ENCODE measurements at regions not wholly inside any gene's neighbourhood (a gene's known extent, or its start where the extent isn't known, plus 50 kb on each side); places are given as distances from the start of the nearest gene placed in this dataset.

DNA sequence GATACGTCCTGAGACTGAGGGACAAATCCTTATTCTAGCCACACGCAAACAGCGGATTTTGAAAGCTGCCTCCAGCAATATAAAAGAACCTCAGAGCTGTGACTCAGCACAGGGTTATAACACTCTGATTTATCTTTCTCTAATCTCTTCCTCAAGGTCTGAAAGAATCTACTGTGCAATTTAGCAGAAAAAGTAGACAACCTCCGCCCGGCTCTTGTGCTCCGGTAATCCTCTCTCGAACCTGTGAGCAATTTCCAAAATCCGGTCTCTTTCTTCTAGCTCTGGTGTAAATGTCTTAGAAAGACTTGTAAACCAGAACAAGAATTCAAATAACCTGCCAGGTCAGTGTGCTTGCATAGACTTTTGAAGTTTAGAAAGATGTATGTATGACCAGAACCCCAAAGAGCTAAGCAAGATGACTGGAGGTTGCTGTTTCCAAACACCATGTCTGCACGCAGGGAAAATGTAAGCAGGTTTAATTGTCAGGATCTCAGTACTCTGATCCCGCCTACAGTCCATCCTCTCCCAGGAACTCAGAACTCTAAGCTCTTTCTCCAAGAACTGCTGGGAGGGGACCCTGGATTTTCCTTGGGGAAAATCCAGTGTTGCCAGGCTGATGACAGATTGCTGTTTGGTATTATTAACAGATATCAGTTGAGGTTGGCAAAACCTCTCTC lies 338.1 kb downstream of the RFC3 start:
- H2AFZ ChIP-seq (ENCODE audit: low read depth, low read length), result peak overlapping the region; percentile 6
- no peak for TF ChIP-seq MYC (IDR thresholded peaks at IDR 0.05; ENCODE audit: low read depth, low read length)
- no peak for TF ChIP-seq EZH2 (IDR thresholded peaks at IDR 0.05; ENCODE audit: borderline replicate concordance, low read depth, low read length, severe bottlenecking)
- TF ChIP-seq, protein P1, sequence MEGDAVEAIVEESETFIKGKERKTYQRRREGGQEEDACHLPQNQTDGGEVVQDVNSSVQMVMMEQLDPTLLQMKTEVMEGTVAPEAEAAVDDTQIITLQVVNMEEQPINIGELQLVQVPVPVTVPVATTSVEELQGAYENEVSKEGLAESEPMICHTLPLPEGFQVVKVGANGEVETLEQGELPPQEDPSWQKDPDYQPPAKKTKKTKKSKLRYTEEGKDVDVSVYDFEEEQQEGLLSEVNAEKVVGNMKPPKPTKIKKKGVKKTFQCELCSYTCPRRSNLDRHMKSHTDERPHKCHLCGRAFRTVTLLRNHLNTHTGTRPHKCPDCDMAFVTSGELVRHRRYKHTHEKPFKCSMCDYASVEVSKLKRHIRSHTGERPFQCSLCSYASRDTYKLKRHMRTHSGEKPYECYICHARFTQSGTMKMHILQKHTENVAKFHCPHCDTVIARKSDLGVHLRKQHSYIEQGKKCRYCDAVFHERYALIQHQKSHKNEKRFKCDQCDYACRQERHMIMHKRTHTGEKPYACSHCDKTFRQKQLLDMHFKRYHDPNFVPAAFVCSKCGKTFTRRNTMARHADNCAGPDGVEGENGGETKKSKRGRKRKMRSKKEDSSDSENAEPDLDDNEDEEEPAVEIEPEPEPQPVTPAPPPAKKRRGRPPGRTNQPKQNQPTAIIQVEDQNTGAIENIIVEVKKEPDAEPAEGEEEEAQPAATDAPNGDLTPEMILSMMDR (IDR thresholded peaks at IDR 0.05; ENCODE audit: extremely low read depth in 1 of 2, insufficient read depth in 1 of 2, low read depth in 1 of 2, low read length in 2 of 2), result no peak
- TF ChIP-seq JUN (IDR thresholded peaks at IDR 0.05; ENCODE audit: borderline replicate concordance, insufficient read depth, insufficient read length, low read depth), result peak; percentile 29
- no peak for TF ChIP-seq POLR2A (IDR thresholded peaks at IDR 0.05; ENCODE audit: low read depth, low read length)
- peak; percentile 93 for TF ChIP-seq GATA2 (IDR thresholded peaks at IDR 0.05; ENCODE audit: insufficient read depth, insufficient read length, low read depth, low read length)
- TF ChIP-seq FOS (IDR thresholded peaks at IDR 0.05; ENCODE audit: borderline replicate concordance, insufficient read depth, low read length), result peak; percentile 33
- TF ChIP-seq POLR2AphosphoS5 (IDR thresholded peaks at IDR 0.05; ENCODE audit: insufficient read depth, low read depth, low read length), result peak; percentile 20
- TF ChIP-seq, protein P2, sequence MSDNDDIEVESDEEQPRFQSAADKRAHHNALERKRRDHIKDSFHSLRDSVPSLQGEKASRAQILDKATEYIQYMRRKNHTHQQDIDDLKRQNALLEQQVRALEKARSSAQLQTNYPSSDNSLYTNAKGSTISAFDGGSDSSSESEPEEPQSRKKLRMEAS (IDR thresholded peaks at IDR 0.05; ENCODE audit: insufficient read depth, insufficient read length), result no peak
- H3K9me3 ChIP-seq (replicated peaks; ENCODE audit: control insufficient read depth, insufficient read depth, low read length), result no peaks in the 10 kb centered on the region
- POLR2A ChIA-PET, result interaction anchor here (0.7 to 1.4 kb wide), 3 partner anchors 32 to 1865 kb away, joined by 3 to 5 read pairs (median 4); no protein-coding TSS in a partner anchor
- CTCF ChIA-PET, result interaction anchor here (0.7 to 3.0 kb wide), 8 partner anchors 14 to 1008 kb away, joined by 3 to 13 read pairs (median 4); no protein-coding TSS in a partner anchor
- H3K4me2 ChIP-seq (ENCODE audit: insufficient read depth, low read length), result peak overlapping the region; percentile 88
- intact Hi-C loops (cut with micrococcal nuclease), result loop anchor here (2.0 to 10.0 kb wide), 10 partner anchors 111 to 1001 kb away; partner anchors contain the start of genes NBEA, RFC3 and STARD13
- H3K4me1 ChIP-seq (ENCODE audit: control insufficient read depth, extremely low read depth, insufficient read depth, low read length), result peaks cover 61% of the 10 kb centered on the region
- no peaks in the 10 kb centered on the region for H4K20me1 ChIP-seq (replicated peaks; ENCODE audit: control insufficient read depth, extremely low read depth, insufficient read depth, low read length)
- H3K9ac ChIP-seq (replicated peaks; ENCODE audit: extremely low read depth, insufficient read depth, low read length), result peak overlapping the region; percentile 78
- peak overlapping the region; percentile 95 for H3K27ac ChIP-seq (ENCODE audit: insufficient read depth, low read depth, low read length)
- dilution Hi-C loops (cut with MboI; ENCODE audit: extremely low pct_ligation_motif_present, low sequenced_read_pairs), result no loop called here
- DNase-seq (ENCODE audit: low read depth, low spot score), result peak; percentile 73
- H3K36me3 ChIP-seq (ENCODE audit: control insufficient read depth in 2 of 2, extremely low read depth in 1 of 2, insufficient read depth in 2 of 2, low read length in 2 of 2), result no peaks in the 10 kb centered on the region
- H3K4me3 ChIP-seq (replicated peaks in 1 of 3; ENCODE audit: insufficient read depth in 1 of 3, low read depth in 1 of 3, low read length in 3 of 3), result peak overlapping the region in 1 of 3 experiments; percentile 44
- TSS peak; percentile 57 for BruUV-seq (replicated peaks)
- H3K9me1 ChIP-seq (replicated peaks; ENCODE audit: control insufficient read depth, extremely low read depth, insufficient read depth, low read length), result no peaks in the 10 kb centered on the region
- no peaks in the 10 kb centered on the region for H3K27me3 ChIP-seq (ENCODE audit: control insufficient read depth in 2 of 2, insufficient read depth in 2 of 2, low read length in 2 of 2)
- H3K79me2 ChIP-seq (ENCODE audit: control insufficient read depth, insufficient read depth, low read length), result no peaks in the 10 kb centered on the region
- peak; percentile 84 for FAIRE-seq
